Progenitor cell of endocrine pancreas (in vitro differentiated cells): ENCODE measurements at regions not wholly inside any gene's neighbourhood (a gene's known extent, or its start where the extent isn't known, plus 50 kb on each side); places are given as distances from the start of the nearest gene placed in this dataset.

Source experiments
- DNase-seq: peaks from one replicate; pipeline ENCODE4 v3.0.0; 2021; ENCODE audit warnings: low spot score; ENCODE audit not compliant: unreplicated experiment
- H3K27ac Mint-ChIP-seq: 2 replicates; pipeline ENCODE4 v1.8.0; 2021; ENCODE audit warnings: mild to moderate bottlenecking, moderate library complexity, mixed read lengths
- H3K27me3 Mint-ChIP-seq: 2 replicates; pipeline ENCODE4 v1.8.0; 2021; ENCODE audit warnings: mixed read lengths
- H3K36me3 Mint-ChIP-seq: 2 replicates; pipeline ENCODE4 v1.8.0; 2022; ENCODE audit warnings: mixed read lengths; ENCODE audit not compliant: insufficient read depth
- H3K4me1 Mint-ChIP-seq: 2 replicates; pipeline ENCODE4 v1.8.0; 2021; ENCODE audit warnings: low read depth, mixed read lengths
- H3K4me3 Mint-ChIP-seq: 2 replicates; pipeline ENCODE4 v1.8.0; 2021; ENCODE audit warnings: low read depth, mild to moderate bottlenecking, moderate library complexity, mixed read lengths
- H3K9me3 Mint-ChIP-seq: 2 replicates; pipeline ENCODE4 v1.8.0; 2021; ENCODE audit warnings: low read depth, mixed read lengths
- TF ChIP-seq, protein P1 (sequence below): fragments of 200-600 bp; sonication (generic); IDR thresholded peaks from one replicate; pipeline ENCODE4 v1.5.0; 2021; ENCODE audit warnings: antibody characterized with exemption, mild to moderate bottlenecking; ENCODE audit not compliant: unreplicated experiment

DNA sequence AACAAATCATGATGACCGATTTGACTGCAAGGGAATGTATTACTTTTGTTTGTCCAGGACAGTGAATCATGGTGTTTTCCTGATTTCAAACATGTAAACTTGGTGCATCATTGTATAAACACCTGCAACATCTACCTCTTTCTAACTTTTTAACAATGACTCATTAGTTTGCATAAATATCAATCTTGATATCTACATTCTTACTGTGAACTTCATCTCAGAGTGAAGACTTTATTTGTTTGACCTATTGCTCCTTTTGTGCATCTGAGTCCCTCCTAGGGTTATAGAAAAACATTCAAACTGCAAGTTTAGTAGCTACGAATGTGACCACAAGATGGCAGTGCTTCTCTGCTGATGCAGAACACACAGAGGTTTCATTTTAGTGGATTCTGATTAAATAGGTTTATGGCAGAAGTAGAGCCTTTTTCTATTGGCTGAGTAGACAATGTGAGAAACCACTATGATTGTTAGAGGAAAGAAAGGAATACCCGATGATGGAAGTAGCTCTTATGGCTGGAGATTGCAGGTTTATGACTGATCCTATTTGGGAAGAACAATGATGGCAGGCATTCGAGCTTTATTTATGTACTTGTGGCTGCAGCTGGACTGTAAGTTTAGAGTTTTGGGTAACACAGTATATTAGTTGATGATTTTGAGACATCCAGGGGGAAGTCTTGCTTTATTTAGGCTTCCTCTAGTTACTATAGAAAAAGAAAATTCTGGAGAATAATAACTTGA is 244.2 kb upstream of the OR4E1 start:
- Mint-ChIP-seq H3K9me3 (no peaks in the 10 kb centered on the region), H3K36me3 (no peaks in the 10 kb centered on the region), H3K27me3 (peaks cover 13% of the 10 kb centered on the region), H3K4me3 (no peak overlapping the region), H3K27ac (no peak overlapping the region), H3K4me1 (no peaks in the 10 kb centered on the region)
- TF ChIP-seq, protein P1, sequence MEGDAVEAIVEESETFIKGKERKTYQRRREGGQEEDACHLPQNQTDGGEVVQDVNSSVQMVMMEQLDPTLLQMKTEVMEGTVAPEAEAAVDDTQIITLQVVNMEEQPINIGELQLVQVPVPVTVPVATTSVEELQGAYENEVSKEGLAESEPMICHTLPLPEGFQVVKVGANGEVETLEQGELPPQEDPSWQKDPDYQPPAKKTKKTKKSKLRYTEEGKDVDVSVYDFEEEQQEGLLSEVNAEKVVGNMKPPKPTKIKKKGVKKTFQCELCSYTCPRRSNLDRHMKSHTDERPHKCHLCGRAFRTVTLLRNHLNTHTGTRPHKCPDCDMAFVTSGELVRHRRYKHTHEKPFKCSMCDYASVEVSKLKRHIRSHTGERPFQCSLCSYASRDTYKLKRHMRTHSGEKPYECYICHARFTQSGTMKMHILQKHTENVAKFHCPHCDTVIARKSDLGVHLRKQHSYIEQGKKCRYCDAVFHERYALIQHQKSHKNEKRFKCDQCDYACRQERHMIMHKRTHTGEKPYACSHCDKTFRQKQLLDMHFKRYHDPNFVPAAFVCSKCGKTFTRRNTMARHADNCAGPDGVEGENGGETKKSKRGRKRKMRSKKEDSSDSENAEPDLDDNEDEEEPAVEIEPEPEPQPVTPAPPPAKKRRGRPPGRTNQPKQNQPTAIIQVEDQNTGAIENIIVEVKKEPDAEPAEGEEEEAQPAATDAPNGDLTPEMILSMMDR, result peak; percentile 82
- no peak for DNase-seq

DNA sequence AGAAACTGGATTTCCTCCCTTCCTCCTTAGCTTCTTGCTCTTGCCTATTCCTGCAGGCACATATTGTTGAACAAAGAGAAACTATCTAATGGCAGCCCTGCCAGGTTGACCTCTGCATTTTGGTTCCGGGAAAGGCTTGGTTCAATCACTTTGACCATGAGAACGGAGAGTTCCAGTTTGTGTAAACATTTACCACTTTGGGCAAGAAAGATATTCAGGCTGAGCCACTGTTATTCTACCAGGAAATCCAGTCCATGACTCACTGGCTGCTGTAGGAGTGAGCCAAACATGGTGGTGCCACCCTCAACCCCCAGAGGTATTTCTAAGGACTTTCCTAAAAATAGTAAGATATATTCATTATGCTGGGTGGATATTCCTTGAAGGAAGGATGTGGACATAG is 242.2 kb upstream of the OR4E1 start:
- peaks cover 11% of the 10 kb centered on the region for H3K27me3 Mint-ChIP-seq
- H3K9me3 Mint-ChIP-seq, result no peaks in the 10 kb centered on the region
- peaks cover under 1% of the 10 kb centered on the region for H3K4me1 Mint-ChIP-seq
- TF ChIP-seq, protein P1, result no peak
- DNase-seq, result no peak
- no peak overlapping the region for H3K27ac Mint-ChIP-seq
- no peaks in the 10 kb centered on the region for H3K36me3 Mint-ChIP-seq
- no peak overlapping the region for H3K4me3 Mint-ChIP-seq

DNA sequence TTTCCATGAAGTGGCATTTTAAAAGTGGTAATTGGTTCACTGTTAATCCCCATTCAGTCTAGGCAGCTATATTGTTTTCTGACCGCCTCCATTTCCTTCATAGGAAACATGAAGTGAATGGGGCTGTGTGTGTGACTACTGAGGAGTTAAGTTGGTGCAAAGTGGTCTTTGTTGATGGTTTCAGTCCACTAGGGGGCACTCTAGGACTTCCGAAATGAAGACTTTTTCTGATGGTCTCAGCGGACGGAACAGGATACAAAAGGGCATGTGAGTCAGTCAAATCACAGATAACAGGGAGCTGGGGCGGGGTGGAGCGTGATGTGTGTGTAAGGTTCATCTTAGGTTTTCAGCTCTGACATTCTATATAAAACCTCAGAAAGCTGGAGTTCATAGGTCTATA is 240.1 kb upstream of the OR4E1 start:
- H3K4me1 Mint-ChIP-seq, result peaks cover 2% of the 10 kb centered on the region
- TF ChIP-seq, protein P1, result peak; percentile 73
- no peaks in the 10 kb centered on the region for H3K9me3 Mint-ChIP-seq
- peaks cover 11% of the 10 kb centered on the region for H3K27me3 Mint-ChIP-seq
- DNase-seq, result peak; percentile 16
- no peak overlapping the region for H3K27ac Mint-ChIP-seq
- H3K36me3 Mint-ChIP-seq, result no peaks in the 10 kb centered on the region
- no peak overlapping the region for H3K4me3 Mint-ChIP-seq

DNA sequence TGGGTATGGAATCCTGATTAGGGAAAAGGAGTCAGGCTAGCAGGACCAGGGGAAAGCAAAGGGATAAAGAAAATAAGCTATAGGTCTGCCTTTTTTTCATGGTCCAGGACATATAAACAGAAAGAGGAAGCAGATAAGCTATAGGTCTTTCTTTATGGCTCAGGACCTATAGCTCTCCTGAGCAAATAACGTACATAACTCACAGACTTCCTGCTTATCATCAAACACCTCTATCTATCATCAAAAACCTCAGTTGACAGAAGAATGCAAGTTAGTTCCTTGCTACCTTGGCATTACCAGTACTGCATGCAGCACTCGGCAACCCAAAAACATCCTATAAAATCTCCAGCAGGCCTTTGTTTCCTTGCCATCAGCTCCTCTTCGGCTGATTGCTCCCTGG is 238.7 kb upstream of the OR4E1 start:
- Mint-ChIP-seq H3K4me3 (no peak overlapping the region), H3K27me3 (peaks cover 10% of the 10 kb centered on the region), H3K27ac (no peak overlapping the region), H3K4me1 (peaks cover 2% of the 10 kb centered on the region), H3K36me3 (no peaks in the 10 kb centered on the region), H3K9me3 (no peaks in the 10 kb centered on the region)
- no peak for DNase-seq
- TF ChIP-seq, protein P1, result no peak

DNA sequence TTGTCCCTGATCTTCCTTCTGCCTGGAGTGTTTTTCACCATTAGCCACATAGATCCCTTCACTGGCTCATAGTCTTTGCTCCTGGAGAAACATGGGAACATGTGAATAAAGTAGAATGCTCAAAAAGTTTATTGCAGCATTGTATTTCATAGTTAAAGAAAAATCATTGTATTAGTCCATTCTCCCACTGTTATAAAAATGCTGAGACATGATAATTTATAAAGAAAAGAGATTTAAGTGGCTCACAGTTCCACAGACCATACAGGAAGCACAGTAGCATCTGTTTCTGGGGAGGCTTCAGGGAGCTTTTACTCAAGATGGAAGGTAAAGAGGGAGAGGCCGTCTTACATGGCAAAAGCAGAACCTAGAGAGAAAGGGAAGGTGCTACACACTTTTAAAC is 238.3 kb upstream of the OR4E1 start:
- TF ChIP-seq, protein P1, result no peak
- Mint-ChIP-seq H3K4me3 (no peak overlapping the region), H3K9me3 (no peaks in the 10 kb centered on the region), H3K27ac (no peak overlapping the region), H3K27me3 (peaks cover 14% of the 10 kb centered on the region), H3K36me3 (no peaks in the 10 kb centered on the region), H3K4me1 (peaks cover 2% of the 10 kb centered on the region)
- DNase-seq, result no peak
